ENCODE measurements at regions not wholly inside any gene's neighbourhood (a gene's known extent, or its start where the extent isn't known, plus 50 kb on each side); places are given as distances from the start of the nearest gene placed in this dataset.

DNA sequence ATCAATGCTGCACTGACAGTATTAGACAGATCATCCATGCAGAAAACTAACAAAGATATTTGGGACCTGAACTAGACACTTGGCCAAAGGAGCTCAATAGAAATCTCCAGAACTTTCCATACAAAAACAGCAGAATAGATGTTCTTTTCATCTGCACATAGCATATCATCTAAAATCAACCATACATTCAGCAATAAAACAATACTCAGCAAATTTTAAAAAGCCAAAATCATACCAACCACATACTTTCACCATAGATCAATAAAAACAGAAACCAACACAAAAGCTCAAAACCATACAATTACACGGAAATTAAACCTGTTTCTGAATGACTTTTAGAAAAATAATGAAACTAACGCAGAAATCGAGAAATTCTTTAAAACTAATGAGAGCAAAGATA, 592.6 kb downstream of the SLITRK5 start:
- no peak for FAIRE-seq
- no peak for DNase-seq (ENCODE audit: extremely low read depth in 1 of 4, low spot score in 3 of 4)

DNA sequence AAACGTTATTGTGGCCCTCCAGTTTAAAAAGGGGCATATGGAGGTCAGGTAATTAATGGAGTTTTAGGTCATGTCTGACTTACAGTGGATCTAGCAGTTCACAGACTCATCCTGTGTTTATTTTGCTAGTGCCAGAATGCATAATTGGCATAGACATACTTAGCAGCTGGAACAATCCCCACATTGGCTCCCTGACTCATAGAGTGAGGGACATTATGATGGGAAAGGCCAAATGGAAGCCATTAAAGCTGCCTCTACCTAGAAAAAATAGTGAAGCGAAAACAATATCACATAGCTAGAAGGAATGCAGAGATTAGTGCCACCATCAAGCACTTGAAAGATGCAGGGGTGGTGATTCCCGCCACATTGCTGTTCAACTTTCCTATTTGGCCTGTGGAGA, 610.7 kb downstream of the SLITRK5 start:
- no peaks in the 10 kb centered on the region for H3K9me3 ChIP-seq (replicated peaks; ENCODE audit: control insufficient read depth, insufficient read depth, low read depth, low read length)
- WGBS (ENCODE audit: insufficient coverage, low coverage, missing lambda C conversion rate): 0% methylated on average over 3 of the region's 3 CpGs
- no peaks in the 10 kb centered on the region for H4K20me1 ChIP-seq (replicated peaks; ENCODE audit: control insufficient read depth, insufficient read depth, low read length)
- no peaks in the 10 kb centered on the region for H3K9me1 ChIP-seq (ENCODE audit: control insufficient read depth, insufficient read depth, low read length)
- no peak overlapping the region for H3K4me2 ChIP-seq (ENCODE audit: insufficient read depth, low read length)
- FAIRE-seq (no peak), ATAC-seq (no peak), DNase-seq (ENCODE audit: extremely low read depth in 1 of 4, low spot score in 3 of 4) (no peak)
- no peaks in the 10 kb centered on the region for H3K4me1 ChIP-seq (replicated peaks in 1 of 2; ENCODE audit: control insufficient read depth in 2 of 2, insufficient read depth in 2 of 2, low read length in 2 of 2)
- no TSS peak for BruUV-seq (replicated peaks)
- H3K79me2 ChIP-seq (ENCODE audit: control insufficient read depth, insufficient read depth, low read length): no peaks in the 10 kb centered on the region
- H3K9ac ChIP-seq (ENCODE audit: insufficient read depth in 1 of 2, low read depth in 2 of 2, low read length in 2 of 2): no peak overlapping the region
- no peak overlapping the region for H2AFZ ChIP-seq (ENCODE audit: low read depth, low read length)
- in situ Hi-C loops (cut with MboI) (no loop called here), intact Hi-C loops (cut with micrococcal nuclease) (no loop called here)
- no peak overlapping the region for H3K27ac ChIP-seq (ENCODE audit: extremely low read depth, low read depth, low read length)
- no peaks in the 10 kb centered on the region for H3K27me3 ChIP-seq (ENCODE audit: control insufficient read depth in 2 of 2, insufficient read depth in 2 of 2, low read length in 2 of 2)
- no peaks in the 10 kb centered on the region for H3K36me3 ChIP-seq (ENCODE audit: control insufficient read depth, insufficient read depth, low read length)
- H3K4me3 ChIP-seq: no peak overlapping the region
- ChIA-PET CTCF (ENCODE audit: low intra/inter-chr PET ratio) (no interaction called here), POLR2A (interaction anchor here (0.6 kb wide), 1 partner anchor 1030 kb away, joined by 3 read pairs; no protein-coding TSS in a partner anchor)
- TF ChIP-seq FOSL1 (tag; conservative IDR thresholded peaks at IDR 0.05) (no peak), NCOA6 (IDR thresholded peaks at IDR 0.05) (no peak), ZNF324 (CRISPR knock-in tag; IDR thresholded peaks at IDR 0.05) (no peak), ATF1 (CRISPR knock-in tag; IDR thresholded peaks at IDR 0.05) (no peak), ATF1 (tag; IDR thresholded peaks at IDR 0.05) (no peak), ZNF232 (CRISPR knock-in tag; IDR thresholded peaks at IDR 0.05) (no peak), CSDE1 (IDR thresholded peaks at IDR 0.05) (no peak), TFAM (CRISPR knock-in tag; conservative IDR thresholded peaks at IDR 0.05) (no peak), NBN (IDR thresholded peaks at IDR 0.05; ENCODE audit: low read depth) (no peak), SUPT5H (IDR thresholded peaks at IDR 0.05) (no peak)
- TF ChIP-seq, protein P1, sequence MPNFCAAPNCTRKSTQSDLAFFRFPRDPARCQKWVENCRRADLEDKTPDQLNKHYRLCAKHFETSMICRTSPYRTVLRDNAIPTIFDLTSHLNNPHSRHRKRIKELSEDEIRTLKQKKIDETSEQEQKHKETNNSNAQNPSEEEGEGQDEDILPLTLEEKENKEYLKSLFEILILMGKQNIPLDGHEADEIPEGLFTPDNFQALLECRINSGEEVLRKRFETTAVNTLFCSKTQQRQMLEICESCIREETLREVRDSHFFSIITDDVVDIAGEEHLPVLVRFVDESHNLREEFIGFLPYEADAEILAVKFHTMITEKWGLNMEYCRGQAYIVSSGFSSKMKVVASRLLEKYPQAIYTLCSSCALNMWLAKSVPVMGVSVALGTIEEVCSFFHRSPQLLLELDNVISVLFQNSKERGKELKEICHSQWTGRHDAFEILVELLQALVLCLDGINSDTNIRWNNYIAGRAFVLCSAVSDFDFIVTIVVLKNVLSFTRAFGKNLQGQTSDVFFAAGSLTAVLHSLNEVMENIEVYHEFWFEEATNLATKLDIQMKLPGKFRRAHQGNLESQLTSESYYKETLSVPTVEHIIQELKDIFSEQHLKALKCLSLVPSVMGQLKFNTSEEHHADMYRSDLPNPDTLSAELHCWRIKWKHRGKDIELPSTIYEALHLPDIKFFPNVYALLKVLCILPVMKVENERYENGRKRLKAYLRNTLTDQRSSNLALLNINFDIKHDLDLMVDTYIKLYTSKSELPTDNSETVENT (CRISPR knock-in tag; IDR thresholded peaks at IDR 0.05): no peak
- TF ChIP-seq, protein P2, sequence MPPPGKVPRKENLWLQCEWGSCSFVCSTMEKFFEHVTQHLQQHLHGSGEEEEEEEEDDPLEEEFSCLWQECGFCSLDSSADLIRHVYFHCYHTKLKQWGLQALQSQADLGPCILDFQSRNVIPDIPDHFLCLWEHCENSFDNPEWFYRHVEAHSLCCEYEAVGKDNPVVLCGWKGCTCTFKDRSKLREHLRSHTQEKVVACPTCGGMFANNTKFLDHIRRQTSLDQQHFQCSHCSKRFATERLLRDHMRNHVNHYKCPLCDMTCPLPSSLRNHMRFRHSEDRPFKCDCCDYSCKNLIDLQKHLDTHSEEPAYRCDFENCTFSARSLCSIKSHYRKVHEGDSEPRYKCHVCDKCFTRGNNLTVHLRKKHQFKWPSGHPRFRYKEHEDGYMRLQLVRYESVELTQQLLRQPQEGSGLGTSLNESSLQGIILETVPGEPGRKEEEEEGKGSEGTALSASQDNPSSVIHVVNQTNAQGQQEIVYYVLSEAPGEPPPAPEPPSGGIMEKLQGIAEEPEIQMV (tag; conservative IDR thresholded peaks at IDR 0.05; ENCODE audit: low read depth): no peak
- TF ChIP-seq, protein P3, sequence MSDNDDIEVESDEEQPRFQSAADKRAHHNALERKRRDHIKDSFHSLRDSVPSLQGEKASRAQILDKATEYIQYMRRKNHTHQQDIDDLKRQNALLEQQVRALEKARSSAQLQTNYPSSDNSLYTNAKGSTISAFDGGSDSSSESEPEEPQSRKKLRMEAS (CRISPR knock-in tag; IDR thresholded peaks at IDR 0.05): no peak

More for the DNA sequence above, 592.6 kb downstream of the SLITRK5 start:
- BruUV-seq (replicated peaks): no TSS peak
- Histone ChIP-seq H3K27ac (ENCODE audit: extremely low read depth, low read depth, low read length) (no peak overlapping the region), H3K79me2 (ENCODE audit: control insufficient read depth, insufficient read depth, low read length) (no peaks in the 10 kb centered on the region), H3K9ac (ENCODE audit: insufficient read depth in 1 of 2, low read depth in 2 of 2, low read length in 2 of 2) (no peak overlapping the region), H3K36me3 (ENCODE audit: control insufficient read depth, insufficient read depth, low read length) (no peaks in the 10 kb centered on the region), H4K20me1 (replicated peaks; ENCODE audit: control insufficient read depth, insufficient read depth, low read length) (no peaks in the 10 kb centered on the region), H3K9me3 (replicated peaks; ENCODE audit: control insufficient read depth, insufficient read depth, low read depth, low read length) (no peaks in the 10 kb centered on the region), H2AFZ (ENCODE audit: low read depth, low read length) (no peak overlapping the region), H3K4me3 (no peak overlapping the region), H3K9me1 (ENCODE audit: control insufficient read depth, insufficient read depth, low read length) (no peaks in the 10 kb centered on the region), H3K4me2 (ENCODE audit: insufficient read depth, low read length) (no peak overlapping the region), H3K27me3 (ENCODE audit: control insufficient read depth in 2 of 2, insufficient read depth in 2 of 2, low read length in 2 of 2) (no peaks in the 10 kb centered on the region), H3K4me1 (replicated peaks in 1 of 2; ENCODE audit: control insufficient read depth in 2 of 2, insufficient read depth in 2 of 2, low read length in 2 of 2) (no peaks in the 10 kb centered on the region)
- no peak for ATAC-seq
- WGBS (ENCODE audit: insufficient coverage, low coverage, missing lambda C conversion rate): 0% methylated on average over 3 of the region's 3 CpGs
- in situ Hi-C loops (cut with MboI) (no loop called here), intact Hi-C loops (cut with micrococcal nuclease) (no loop called here)
- TF ChIP-seq ZNF830 (CRISPR knock-in tag; IDR thresholded peaks at IDR 0.05): no peak
- peak; percentile 49; the same call in 1 of the 2 replicates for TF ChIP-seq ZNF316 (IDR thresholded peaks at IDR 0.05)
- TF ChIP-seq PTBP1 (IDR thresholded peaks at IDR 0.05; ENCODE audit: low read depth, low read length): no peak
- TF ChIP-seq MYC (IDR thresholded peaks at IDR 0.05; ENCODE audit: low read depth, low read length): no peak
- no peak for TF ChIP-seq MYC (CRISPR knock-in tag; IDR thresholded peaks at IDR 0.05; ENCODE audit: borderline replicate concordance, low read depth)
- 0 out of 2 replicates have a peak, but pooled peaks have one; percentile 11 for TF ChIP-seq C11orf30 (IDR thresholded peaks at IDR 0.05; ENCODE audit: low read depth)
- POLR2A ChIA-PET: no interaction called here
- CTCF ChIA-PET (ENCODE audit: low intra/inter-chr PET ratio): no interaction called here

All from K562 (cell line).